NCI-H524 treated with DMSO at 0.1 percent for 48 hours (cell line): ENCODE measurements at regions not wholly inside any gene's neighbourhood (a gene's known extent, or its start where the extent isn't known, plus 50 kb on each side); places are given as distances from the start of the nearest gene placed in this dataset.
"Not testable (repeated sequence)": the region's sequence is repeated elsewhere in the genome, so short reads cannot be mapped to it uniquely, and the experiment has no call there.

Experiments used
- DNase-seq: peaks from one replicate; lab custom pipeline; 2025; lab: John Stamatoyannopoulos, UW

DNA sequence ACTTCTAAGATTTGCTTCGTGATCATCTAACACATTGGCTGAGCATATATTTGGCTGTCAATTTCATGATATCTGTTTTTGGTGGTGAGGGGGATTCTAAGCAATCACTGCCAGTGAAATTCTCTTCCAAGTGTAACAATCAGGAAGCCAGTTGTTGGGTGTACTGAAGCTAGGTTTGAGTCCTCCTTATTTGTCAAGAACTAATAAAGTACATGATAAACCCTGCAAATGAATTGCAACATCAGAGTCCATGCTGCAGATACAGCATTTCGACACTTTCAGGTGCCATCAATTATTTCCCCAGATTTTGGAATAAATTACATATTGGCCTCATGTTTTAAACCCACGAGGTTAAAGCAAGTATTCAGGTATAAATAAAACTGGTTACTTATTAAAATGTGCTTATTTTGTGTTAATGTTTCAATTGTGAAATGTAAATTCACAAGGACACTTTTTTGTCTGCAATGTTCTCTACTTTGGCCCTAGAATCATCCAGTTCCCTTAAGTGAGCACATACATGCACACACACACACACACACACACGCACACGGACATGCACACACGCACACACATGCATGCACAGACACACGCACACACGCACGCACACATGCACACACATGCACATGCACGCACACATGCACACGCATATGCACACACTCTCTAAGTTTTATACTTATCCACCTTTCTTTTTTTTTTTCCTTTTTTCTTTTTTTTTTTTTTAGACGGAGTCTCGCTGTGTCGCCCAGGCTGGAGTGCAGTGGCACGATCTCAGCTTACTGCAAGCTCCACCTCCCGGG lies 510.2 kb upstream of the KLF6 start:
- DNase-seq, result no peak

DNA sequence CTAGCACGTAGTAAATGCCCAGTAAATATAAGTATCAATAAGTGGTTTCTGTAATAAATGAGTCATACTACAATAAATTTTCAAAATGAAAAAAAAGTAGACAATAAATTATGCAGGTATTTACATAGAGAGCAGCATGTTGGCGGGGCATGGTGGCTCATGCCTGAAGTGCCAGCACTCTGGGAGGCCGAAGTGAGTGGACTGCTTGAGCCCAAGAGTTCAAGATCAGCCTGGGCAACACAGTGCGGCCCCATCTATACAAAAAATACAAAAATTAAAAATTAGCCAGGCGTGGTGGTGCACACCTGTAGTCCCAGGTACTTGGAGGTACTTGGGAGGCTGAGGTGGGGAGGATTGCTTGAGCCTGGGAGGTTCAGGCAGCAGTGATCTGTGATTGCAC lies 509.3 kb upstream of the KLF6 start:
- DNase-seq, result no peak

DNA sequence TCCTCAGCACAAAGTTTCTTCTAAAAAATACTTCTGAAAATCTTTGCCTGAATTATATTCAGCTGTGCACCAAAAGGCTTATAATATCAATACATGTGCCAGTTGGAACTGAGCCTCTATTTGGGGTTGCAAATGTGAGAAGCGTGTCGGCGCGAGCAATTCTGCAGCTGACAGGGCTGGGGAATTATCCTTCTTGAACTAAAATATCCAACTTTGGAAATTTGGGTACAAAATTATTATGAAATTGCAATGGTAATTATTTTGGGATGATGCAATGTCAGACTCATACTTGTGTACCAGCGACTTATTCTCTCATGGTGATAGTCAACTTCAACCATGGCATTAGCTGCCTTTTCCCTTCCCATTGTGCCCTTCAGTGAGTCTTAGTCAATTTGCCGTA lies 507.0 kb upstream of the KLF6 start:
- DNase-seq, result no peak

DNA sequence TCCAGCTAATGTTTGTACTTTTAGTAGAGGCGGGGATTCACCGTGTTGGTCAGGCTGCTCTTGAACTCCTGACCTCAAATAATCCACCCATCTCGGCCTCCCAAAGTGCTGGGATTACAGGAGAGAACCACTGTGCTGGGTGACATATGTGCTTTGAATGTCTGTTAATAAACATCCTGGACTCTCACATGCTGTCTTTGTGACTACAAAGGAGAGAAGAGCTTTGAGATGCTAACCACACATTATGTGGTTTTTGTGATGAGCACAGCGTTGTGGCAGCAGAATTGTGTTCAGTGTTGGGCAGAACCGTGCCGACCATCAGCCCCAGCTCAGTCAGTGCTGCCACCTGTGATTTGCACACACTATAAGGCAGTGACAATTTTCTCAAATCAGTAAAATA lies 500.1 kb upstream of the KLF6 start:
- no peak for DNase-seq

DNA sequence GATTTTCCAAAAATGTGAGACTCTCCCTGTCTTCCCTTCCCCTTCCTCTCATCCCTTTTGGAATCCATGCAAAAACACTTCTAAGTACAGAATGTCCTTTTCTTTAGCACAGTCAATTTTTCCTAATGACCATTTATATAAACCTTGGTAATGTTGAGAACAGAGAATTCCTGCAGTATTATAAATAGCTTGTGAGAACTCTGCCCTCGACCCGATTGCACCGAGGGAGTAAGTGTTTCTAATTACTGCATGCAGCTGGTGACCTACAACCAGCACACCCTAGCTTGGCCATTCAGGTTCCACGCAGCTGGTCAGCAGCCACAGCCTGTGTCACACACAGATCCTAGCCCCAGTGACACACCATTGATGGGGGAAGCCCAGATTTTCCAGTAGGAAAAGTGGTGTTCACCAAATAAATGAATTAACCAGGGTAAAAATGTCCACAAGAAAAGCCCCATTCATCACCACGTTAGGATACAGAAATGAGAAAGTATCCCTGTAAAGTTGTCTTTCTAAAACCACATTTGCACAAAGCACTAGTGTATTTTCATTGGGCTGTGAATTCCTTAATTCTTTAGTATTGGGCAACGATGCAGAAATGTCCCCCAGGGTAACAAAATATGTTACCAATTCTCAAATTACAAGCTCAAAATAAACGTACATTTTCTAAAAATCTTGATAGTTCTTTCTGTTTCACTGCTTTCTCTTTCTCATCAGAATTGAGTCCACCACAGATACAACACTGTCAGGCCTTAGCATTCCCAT lies 499.0 kb upstream of the KLF6 start:
- no peak for DNase-seq

DNA sequence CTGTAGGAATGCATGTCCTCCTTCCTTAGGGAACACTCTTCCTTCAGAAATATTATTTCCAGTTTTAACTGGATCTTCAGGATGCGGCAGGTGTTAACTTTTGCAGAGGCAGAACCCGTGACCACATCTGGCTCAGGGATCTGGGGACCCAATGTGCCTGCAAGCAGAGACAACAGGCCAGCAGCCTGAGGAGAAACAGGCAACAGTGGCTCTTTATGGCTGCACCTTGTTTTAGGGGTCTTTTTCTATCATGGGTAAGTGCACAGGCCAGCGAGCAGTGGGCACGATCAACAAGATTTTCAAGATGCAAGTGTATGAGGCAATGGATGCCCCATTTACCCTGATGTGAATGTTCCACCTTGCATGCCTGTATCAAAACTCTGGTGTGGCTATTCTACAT lies 497.5 kb upstream of the KLF6 start:
- no peak for DNase-seq

DNA sequence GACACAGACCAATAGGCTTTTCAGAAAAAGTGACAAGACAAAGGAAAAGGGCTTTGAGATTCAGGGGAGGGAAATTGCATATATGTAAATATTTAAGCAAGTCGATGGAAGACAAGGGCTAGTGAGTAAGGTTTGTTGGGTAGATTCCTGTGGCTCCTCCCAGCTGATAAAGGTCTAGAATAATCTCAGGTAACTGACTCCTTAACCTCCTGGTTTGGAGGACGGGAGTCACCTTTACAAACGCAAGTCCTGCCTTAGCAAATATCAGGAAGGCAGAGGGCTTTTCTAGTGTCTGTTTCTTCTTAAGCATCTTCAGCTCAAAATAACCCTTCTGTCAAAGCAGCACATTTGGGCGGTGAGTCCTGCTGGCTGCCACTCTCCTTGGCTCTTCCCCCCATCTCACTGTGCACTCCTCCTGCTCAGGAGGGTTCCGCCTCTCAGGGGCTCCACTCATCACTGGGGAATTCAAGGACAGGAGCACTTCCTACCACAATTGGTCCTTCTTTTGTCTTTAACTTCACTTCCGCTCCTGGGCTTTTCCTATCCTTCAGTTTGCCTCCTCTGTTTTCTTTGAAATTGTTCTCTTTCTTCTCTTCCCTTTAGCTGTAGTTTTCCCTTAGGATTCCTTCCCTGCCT lies 496.3 kb upstream of the KLF6 start:
- DNase-seq, result no peak

DNA sequence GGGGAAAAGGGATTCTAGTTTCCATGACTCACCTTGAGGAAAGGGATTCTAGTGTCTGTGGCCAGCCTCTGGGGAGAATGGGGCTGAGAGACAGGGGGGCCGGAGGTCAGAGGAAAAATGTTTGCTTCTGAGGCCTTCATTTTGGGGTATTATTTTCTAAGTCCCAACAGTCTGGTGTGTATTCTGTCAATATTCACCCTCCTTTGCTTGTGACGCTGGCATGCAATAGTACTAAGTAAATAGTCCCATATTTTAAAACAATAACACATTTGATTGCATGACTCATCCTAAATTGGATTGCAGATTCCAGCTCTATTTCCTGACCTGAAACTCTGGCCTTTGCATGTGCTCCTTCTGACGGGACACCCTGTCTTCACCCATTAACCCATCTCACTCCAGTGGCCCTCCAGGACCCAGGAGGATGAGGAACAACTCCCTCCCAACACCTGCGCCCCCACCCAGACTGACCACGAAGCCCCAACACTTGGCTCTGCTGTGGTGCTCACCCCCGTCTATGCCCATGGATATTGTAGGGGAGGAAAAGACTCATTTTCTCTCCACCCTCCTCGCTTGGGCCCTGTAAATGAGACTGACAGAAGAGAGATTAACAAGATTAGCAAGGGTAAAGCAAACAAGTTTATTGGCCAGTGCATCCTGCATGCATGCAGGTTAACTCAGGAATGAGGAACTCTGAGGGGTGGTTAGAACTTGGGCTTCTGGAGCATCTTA lies 495.6 kb upstream of the KLF6 start:
- no peak for DNase-seq

DNA sequence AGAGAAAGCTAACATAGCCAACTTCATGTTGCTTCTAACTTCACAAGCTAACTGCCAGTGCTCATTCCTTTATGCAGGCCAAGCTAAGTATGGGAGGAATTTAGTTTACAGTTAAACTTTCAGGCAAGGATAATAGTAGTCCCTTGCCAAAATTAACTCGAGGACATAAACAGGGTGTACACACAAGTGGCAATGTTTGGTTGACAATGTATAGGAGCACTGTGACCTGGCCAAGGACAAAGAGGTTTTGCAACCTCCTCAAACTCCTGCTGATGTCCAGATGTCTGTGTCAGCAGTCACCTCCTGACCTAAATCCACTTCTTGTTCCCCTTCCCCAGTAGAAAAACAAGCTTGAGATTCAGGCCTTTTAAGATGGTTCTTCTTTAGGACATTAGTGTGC lies 494.6 kb upstream of the KLF6 start:
- no peak for DNase-seq

DNA sequence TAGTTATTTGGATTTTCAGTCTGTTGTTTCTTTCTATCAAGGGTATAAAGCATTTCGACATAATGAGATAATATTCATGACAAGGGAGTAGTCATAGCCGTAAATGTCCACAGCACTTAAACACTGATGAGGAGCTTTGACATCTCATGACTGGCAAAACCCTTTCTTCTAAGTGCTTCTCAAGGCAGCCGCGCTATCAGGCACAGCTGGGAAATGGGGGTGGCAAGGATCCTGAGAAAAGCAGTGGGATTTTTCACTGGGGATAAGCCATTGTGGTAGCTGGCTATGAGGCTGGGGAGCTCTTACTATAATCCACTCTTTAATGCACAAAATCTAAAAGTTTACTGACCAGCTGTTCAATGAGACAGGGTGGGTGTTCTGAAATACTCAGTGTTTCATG lies 493.2 kb upstream of the KLF6 start:
- no peak for DNase-seq

DNA sequence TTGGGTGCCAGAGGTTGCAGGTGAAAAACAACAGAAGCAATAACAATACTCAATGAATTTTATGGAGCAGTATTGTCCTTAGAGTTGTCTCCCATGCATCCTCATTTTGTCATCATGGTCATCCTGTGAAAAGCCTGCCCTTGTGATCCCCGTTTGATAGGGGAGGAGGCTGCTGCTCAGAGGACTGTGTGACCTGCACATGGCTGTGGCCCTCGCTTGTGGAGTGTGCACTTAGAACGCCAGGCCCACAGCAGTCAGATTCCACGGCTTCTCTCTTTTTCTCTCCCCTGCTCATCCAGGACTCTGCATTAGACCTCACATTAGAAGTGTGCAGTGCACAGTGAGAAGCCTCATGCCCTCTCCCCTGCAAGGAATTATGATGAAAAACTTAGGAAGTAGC lies 491.1 kb upstream of the KLF6 start:
- no peak for DNase-seq

DNA sequence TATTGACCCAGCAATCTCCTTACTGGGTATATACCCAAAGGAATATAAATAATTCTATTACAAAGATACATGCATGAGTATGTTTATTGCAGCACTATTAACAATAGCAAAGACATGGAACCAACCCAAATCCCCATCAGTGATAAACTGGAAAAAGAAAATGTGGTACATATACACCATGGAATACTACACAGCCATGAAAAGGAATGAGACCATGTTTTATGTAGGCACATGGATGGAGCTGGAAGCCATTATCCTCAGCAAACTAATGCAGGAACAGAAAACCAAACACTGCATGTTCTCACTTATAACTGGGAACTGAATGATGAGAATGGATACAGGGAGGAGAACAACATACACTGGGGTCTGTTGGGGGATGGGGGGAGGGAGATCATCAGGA lies 489.7 kb upstream of the KLF6 start:
- DNase-seq, result not testable (repeated sequence)

DNA sequence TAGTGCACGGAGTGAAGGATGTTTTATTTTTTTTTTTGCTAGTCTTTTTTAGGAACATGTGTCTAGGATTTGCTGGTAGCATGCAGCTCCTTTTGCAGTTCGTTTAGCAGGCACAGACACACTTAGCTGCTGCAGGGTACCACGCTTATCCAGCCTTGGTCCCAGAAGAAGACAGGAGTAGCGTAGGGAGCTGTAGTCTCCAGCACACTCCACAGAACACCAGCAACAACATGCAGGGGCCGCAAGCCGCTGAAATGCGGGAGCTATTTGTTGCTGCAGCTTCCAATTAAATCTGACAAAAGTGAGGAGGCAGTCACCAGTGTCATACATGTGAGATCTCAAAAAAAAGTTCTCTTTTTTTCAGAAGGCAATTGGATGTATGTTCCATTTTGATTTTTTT lies 486.2 kb upstream of the KLF6 start:
- DNase-seq, result no peak

DNA sequence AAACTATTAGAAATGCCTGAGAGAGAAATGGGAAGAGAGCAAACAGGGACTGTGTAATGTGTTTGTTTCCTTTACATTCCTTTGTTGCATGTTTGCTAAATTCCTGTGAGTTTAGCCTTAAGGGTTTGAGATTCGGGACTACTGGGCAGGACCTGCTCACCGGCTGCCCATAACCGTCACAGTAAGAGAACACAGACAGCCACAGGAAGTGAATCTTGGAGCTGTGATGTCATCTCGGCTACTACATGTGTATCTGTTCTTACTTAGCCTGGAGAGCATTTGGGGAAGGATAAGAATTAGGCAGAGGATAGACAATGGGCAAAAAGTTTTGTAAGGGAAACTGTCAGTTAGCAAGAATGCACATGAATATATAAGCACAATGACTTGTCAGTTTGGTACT lies 485.1 kb upstream of the KLF6 start:
- DNase-seq, result no peak

DNA sequence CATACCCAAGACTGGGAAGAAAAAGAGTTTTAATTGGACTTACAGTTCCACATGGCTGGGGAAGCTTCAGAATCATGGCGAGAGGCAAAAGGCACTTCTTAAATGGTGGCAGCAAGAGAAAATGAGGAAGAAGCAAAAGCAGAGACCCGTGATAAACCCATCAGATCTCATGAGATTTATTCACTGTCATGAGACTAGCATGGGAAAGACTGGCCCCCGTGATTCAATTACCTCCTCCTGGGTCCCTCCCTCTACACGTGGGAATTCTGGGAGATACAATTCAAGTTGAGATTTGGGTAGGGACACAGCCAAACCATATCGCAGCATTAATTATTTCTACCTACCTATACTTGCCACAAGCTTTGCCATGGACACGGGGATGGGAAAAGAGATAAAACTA lies 483.5 kb upstream of the KLF6 start:
- not testable (repeated sequence) for DNase-seq

DNA sequence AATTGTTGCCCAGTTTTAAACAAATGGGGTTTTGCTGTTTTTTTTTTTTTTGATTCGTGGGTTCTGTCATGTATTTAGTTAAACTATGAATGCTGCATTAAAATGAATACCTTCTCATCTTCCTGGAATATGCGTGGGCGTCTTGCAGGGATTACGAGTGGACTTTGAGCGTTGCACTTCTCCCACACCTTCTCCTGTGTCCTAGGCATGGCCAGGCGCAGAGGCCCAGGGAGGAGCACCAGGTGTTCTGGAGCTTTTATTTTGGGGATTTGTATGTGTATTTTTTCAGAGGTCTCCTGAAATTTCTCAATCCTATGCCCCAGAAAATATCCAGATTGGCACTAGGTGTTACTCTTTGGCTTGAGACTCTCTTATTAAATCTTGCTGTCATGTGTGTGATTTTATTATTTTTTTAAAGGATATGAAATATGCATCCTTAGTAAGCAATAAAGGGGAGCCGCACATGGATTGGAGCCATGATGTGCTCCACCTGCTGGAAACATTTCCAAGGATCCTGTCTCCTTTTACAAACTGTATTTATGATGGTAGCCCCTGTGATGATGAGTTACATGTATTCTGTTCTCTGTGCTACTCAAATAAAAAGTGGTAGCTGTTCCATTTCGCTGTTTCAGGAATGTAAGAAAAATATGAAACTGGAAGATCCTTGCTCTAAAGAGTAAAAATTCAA lies 482.2 kb upstream of the KLF6 start:
- DNase-seq, result no peak

DNA sequence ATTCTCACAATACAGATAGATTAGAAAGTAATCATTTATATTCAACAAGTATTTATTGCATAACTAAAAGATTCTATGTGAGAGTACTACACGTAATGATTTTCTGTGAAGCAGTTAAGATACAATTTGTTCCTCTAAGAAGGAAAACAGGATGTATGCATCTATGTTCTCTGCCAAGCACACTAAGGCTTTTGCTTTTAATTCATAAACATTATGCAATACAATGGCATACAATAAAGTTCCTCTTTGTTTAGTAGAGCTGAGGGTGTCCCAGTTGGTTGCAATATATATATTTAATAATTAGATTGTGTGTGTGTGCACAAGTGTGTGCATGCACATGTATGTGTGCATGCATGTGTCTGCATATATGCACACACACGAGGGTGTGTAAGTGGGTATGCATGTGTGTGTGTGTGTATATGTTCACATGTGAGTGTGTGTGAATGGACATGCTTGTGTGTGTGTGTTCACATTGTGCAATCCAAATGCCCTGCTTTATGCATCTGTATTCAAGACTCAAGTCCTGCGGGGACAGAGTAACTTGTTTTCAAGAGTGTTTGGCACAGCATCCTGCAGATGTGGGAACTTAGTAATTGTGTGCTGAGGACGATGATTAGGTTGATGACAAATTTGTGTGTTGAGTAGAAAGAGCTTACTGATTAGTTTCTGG lies 481.5 kb upstream of the KLF6 start:
- no peak for DNase-seq

DNA sequence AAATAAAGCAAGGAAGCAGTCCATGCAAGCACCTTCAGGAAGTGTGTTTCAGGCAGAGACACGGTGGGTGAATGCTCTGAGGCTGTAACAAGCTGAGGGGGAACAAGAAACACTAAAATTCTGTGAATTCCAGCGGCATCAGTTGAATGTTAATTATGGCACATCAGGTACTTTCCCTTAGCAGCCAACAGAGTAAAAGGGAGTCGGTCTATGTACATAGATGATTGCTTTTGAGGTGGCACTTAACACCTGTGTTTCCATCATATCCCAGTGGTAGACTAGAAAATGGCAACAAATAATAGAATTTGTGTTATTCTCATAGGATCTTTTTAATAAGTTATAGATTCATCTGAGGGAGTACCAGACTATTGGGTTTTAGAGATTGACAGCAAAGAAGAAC lies 481.0 kb upstream of the KLF6 start:
- DNase-seq, result no peak

DNA sequence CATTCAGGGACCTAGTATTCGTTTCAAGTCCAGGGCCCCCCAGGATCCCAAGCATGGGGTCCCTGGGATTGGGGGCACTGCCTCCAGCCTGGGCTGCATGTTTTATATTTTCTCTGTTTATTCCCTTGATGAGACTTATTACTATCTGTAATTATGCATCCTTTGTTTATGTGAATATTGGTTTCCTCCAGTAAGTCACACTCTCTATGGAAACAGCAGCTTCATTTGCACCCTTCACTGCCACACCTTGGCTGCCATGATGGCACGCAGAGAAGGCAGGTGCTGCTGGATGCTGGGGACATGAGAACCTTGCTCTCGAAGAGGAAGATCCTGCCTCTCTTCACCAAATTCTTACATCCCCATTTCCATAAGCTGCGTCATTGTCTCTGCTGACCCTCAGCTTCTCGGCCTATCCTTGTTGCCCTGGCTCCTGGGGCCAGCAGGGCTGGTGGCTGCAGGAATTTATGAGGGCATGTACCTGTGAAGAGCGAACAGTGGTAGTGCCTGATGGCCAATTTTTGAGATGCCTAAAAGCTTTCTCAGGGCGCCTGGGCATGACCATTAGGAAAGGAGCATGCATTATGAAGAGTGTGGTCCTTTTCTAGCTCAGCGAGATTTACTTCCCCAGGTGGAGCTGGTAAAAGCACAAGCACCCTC lies 479.3 kb upstream of the KLF6 start:
- DNase-seq, result no peak

DNA sequence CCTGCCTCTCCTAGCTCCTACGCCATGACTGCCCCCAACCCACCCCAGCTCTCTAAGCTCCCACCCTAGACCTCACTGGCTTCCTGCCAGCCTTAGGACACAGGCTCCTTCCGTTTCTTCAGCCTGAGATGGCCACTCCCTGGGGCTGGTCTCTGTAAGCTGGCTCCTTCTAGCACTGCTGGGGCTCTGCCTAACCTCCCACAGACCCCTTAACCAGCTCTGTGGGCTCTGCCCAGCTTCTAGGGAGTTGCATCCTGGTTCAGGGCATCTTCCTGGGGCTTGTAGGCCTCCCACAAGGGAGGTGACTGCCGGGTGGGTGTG lies 478.6 kb upstream of the KLF6 start:
- no peak for DNase-seq
